Parathyroid adenoma (tissue), 2 donors: ENCODE measurements at regions not wholly inside any gene's neighbourhood (a gene's known extent, or its start where the extent isn't known, plus 50 kb on each side); places are given as distances from the start of the nearest gene placed in this dataset.

Source experiments
- H2AFZ ChIP-seq: fragments of 300-600 bp; sonication (generic); one replicate; pipeline ENCODE4 v1.7.0; 2017; ENCODE audit warnings: antibody characterized with exemption, mild to moderate bottlenecking
- H3K27ac ChIP-seq: fragments of 300-600 bp; sonication (generic); one replicate; pipeline ENCODE4 v1.7.0; 2017
- H3K27me3 ChIP-seq: fragments of 300-600 bp; sonication (generic); one replicate; pipeline ENCODE4 v1.7.0; 2017; ENCODE audit warnings: low read length; ENCODE audit not compliant: control insufficient read depth, insufficient read depth
- H3K36me3 ChIP-seq: fragments of 300-600 bp; sonication (generic); one replicate; pipeline ENCODE4 v1.7.0; 2017; ENCODE audit warnings: low read length; ENCODE audit not compliant: control insufficient read depth, insufficient read depth
- H3K4me1 ChIP-seq: fragments of 300-600 bp; sonication (generic); one replicate; pipeline ENCODE4 v1.7.0; 2017; ENCODE audit warnings: control low read depth
- H3K4me2 ChIP-seq: fragments of 300-600 bp; sonication (generic); one replicate; pipeline ENCODE4 v1.7.0; 2017; ENCODE audit warnings: low read length
- H3K4me3 ChIP-seq: fragments of 300-600 bp; sonication (generic); one replicate; pipeline ENCODE4 v1.7.0; 2017; ENCODE audit warnings: low read depth, low read length
- H3K79me2 ChIP-seq: fragments of 300-600 bp; sonication (generic); one replicate; pipeline ENCODE4 v1.7.0; 2017; ENCODE audit warnings: control low read depth
- H3K9ac ChIP-seq: fragments of 300-600 bp; sonication (generic); one replicate; pipeline ENCODE4 v1.7.0; 2017; ENCODE audit warnings: mild to moderate bottlenecking
- H3K9me3 ChIP-seq: fragments of 300-600 bp; sonication (generic); one replicate; pipeline ENCODE4 v1.7.0; 2017; ENCODE audit warnings: low read length; ENCODE audit not compliant: control insufficient read depth
- CTCF ChIP-seq: fragments of 300-600 bp; sonication (generic); IDR thresholded peaks from one replicate; pipeline ENCODE4 v1.7.0; 2017; ENCODE audit warnings: antibody characterized with exemption, mild to moderate bottlenecking
- donor health status: primary hyperparathyroidism.

DNA sequence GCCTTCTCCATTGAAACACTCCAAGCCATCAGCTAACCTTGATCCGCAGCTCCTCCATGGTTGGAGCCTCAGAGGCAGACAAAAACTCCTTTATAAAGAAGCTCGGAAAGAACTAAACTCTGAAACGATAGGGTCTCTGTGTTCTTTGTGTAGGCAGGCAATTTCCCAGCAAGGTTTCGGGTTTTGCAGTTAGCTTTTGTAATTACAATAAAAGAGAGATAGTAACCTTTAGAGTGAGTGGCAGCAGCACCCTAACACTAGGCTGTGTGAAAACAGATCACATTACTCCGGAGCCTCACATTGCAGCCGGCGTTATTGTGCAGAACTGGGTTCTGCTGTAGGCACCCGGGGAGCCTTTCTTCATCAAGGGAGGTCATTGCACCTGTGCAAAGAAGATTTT, 115.8 kb upstream of the MAP3K1 start:
- Histone ChIP-seq H3K4me2 (no peak overlapping the region), H3K4me1 (peaks cover 11% of the 10 kb centered on the region), H3K9ac (no peak overlapping the region), H3K4me3 (no peak overlapping the region), H2AFZ (no peak overlapping the region), H3K27me3 (no peaks in the 10 kb centered on the region), H3K27ac (no peak overlapping the region), H3K79me2 (no peaks in the 10 kb centered on the region), H3K36me3 (no peaks in the 10 kb centered on the region), H3K9me3 (no peaks in the 10 kb centered on the region)
- TF ChIP-seq CTCF, result no peak

DNA sequence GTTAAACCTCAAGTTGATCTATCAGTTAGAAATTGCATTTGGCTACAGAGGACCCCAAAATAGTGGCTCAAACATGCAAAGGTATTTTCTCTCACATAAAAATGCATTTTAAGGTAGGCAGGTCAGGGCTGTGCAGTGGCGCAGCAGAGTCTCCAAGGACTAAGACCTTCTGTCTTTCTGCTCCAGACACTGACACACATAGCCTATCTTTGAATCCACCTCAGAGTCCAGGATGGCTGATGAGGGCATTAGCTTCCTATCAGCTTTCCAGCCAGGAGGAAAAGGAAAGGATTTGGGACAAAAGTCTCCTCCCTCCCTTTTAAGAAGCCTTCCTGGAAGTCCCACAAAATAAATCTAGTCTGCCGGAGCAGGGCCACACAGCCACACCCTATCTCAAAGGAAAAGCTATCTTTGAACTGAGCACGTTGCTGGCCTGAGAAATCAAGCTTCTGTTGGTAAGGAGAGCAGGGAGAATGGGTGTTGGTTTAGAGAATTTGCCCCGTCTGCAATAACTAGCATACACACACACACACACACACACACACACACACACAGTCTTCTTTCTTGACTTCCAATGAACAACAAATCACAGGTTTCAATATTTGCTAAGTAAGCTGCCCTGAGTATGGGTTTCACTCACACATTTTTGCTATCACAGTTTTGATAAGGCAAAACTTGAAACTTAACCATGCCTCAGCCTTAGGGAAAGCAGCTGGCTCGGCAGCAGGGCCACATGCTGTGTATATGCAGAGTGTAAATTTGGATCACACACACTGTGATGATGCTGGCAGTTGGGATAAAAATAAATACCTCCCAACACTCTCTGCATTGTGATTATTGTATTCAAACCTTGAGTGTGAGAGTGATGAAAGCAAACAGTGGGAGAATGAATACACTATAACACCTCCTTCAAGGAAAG, 116.6 kb upstream of the MAP3K1 start:
- Histone ChIP-seq H3K4me2 (no peak overlapping the region), H3K36me3 (no peaks in the 10 kb centered on the region), H3K4me3 (no peak overlapping the region), H3K9me3 (no peaks in the 10 kb centered on the region), H2AFZ (peak overlapping the region; percentile 19), H3K27ac (no peak overlapping the region), H3K9ac (no peak overlapping the region), H3K27me3 (no peaks in the 10 kb centered on the region), H3K79me2 (no peaks in the 10 kb centered on the region), H3K4me1 (peaks cover 11% of the 10 kb centered on the region)
- TF ChIP-seq CTCF, result no peak

DNA sequence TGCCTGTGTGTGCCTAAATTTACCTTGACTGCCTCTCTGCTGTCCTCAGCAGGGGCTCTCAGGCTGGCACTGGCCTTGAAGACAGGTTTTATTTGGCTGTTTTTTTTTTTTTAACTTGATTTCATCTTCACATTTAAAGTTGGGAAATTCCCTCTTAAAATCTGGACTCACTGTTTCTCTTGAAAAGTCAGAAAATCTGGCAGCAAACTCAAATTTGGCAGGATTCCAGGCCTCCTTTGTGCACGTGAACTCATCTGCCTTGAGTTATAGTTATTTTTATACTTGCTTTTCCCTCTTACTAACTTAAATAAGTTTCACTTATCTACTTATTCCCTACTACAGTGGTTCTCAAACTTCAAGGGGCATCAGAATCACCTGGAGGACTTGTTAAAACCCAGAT, 118.4 kb upstream of the MAP3K1 start:
- Histone ChIP-seq H3K4me1 (peaks cover 11% of the 10 kb centered on the region), H3K27ac (no peak overlapping the region), H3K9ac (no peak overlapping the region), H3K4me3 (no peak overlapping the region), H3K4me2 (no peak overlapping the region), H3K27me3 (no peaks in the 10 kb centered on the region), H2AFZ (no peak overlapping the region), H3K9me3 (no peaks in the 10 kb centered on the region), H3K79me2 (no peaks in the 10 kb centered on the region), H3K36me3 (no peaks in the 10 kb centered on the region)
- no peak for TF ChIP-seq CTCF

GRCh38 chr5:56693220-56693579, 122.1 kb upstream of the MAP3K1 start:
- H3K9me3 ChIP-seq, result no peaks in the 10 kb centered on the region
- H3K79me2 ChIP-seq, result no peaks in the 10 kb centered on the region
- no peaks in the 10 kb centered on the region for H3K36me3 ChIP-seq
- H3K4me2 ChIP-seq, result no peak overlapping the region
- H3K9ac ChIP-seq, result no peak overlapping the region
- no peak overlapping the region for H3K27ac ChIP-seq
- no peaks in the 10 kb centered on the region for H3K4me1 ChIP-seq
- H3K4me3 ChIP-seq, result no peak overlapping the region
- H3K27me3 ChIP-seq, result no peaks in the 10 kb centered on the region
- H2AFZ ChIP-seq, result no peak overlapping the region
- no peak for TF ChIP-seq CTCF
